ENCODE measurements at regions not wholly inside any gene's neighbourhood (a gene's known extent, or its start where the extent isn't known, plus 50 kb on each side); places are given as distances from the start of the nearest gene placed in this dataset.

- no peak for TF ChIP-seq CTCF (IDR thresholded peaks at IDR 0.05; ENCODE audit: borderline replicate concordance)
- H3K27ac ChIP-seq (replicated peaks): no peak overlapping the region
- no peak overlapping the region for H3K4me3 ChIP-seq
- intact Hi-C loops (cut with micrococcal nuclease): no loop called here
- H3K27me3 ChIP-seq (ENCODE audit: low read depth): peaks cover 63% of the 10 kb centered on the region
- H3K4me1 ChIP-seq: no peaks in the 10 kb centered on the region
- H3K9me3 ChIP-seq (replicated peaks): peaks cover 9% of the 10 kb centered on the region
- DNase-seq: no peak
- no peaks in the 10 kb centered on the region for H3K36me3 ChIP-seq
These were observed 320.1 kb upstream of the DIO3 start for GRCh38 chr14:101241147-101241546.

DNA sequence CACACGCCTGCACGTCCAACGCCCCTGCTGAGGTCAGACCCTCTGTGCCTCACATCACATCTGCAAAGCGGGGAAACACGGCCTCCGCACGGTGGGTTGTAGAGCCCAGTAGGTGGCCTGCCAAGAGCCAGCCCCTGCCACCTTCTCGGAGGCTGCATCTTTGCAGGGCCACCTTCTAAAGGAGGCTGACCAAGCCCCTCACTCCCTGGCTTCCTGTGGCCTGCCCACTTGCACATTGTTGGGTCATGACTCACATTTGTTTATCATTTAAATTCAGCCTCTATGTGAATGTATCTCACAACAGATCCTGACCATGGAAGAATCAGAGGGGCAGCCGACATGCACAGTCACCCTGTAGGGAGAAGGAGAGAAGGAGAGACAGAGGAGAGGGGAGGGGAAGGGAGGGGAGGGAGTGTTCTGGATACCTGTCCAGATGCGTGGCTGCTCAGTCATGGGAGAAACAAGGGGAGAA, 319.5 kb upstream of the DIO3 start:
- no peak for DNase-seq
- peaks cover 56% of the 10 kb centered on the region for H3K27me3 ChIP-seq (ENCODE audit: low read depth)
- TF ChIP-seq CTCF (IDR thresholded peaks at IDR 0.05; ENCODE audit: borderline replicate concordance): no peak

GRCh38 chr14:101242442-101243385, 318.6 kb upstream of the DIO3 start:
- H3K4me1 ChIP-seq: no peaks in the 10 kb centered on the region
- no peak overlapping the region for H3K27ac ChIP-seq (replicated peaks)
- no peak for TF ChIP-seq CTCF (IDR thresholded peaks at IDR 0.05; ENCODE audit: borderline replicate concordance)
- no peaks in the 10 kb centered on the region for H3K36me3 ChIP-seq
- peaks cover 49% of the 10 kb centered on the region for H3K27me3 ChIP-seq (ENCODE audit: low read depth)
- H3K4me3 ChIP-seq: no peak overlapping the region
- intact Hi-C loops (cut with micrococcal nuclease): no loop called here
- no peak for DNase-seq
- peaks cover 9% of the 10 kb centered on the region for H3K9me3 ChIP-seq (replicated peaks)

More for the DNA sequence above, 319.5 kb upstream of the DIO3 start:
- Histone ChIP-seq H3K27ac (replicated peaks) (no peak overlapping the region), H3K4me1 (no peaks in the 10 kb centered on the region), H3K36me3 (no peaks in the 10 kb centered on the region), H3K9me3 (replicated peaks) (peaks cover 9% of the 10 kb centered on the region), H3K4me3 (no peak overlapping the region)
- intact Hi-C loops (cut with micrococcal nuclease): no loop called here

DNA sequence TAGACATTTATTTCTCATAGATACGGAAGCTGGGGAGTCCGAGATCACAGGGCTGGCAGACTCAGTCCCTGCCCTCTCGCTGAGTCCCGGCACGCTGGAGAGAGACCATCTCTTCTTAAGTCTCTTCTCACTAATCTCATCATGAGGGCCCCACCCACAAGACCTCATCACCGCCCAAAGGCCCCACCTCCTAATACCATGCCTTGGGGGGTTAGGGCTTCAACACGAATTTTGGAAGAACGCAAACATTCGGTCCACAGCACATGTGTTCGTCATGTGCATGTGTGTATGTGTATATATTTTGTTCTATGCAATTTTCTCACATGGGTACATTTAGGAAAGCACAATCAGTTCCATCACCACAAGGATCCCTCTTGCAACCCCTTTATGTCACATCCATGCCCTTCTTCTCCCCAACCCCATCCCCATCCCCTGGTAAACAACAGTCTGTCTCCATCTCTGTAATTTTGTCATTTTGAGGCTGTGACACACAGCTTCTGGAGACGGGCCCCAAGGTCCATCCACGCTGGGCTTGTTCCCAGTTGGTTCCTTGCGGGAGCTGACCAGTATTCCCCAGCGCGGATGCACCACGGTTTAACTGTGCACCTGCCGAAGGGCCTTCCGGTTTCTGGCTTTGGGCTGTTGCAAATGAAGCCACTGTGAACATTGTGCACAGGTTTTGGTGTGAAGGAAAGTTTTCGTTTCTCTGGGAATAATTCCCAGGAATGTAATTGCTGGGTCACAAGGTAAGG, 317.5 kb upstream of the DIO3 start:
- TF ChIP-seq CTCF (IDR thresholded peaks at IDR 0.05; ENCODE audit: borderline replicate concordance): no peak
- H3K27ac ChIP-seq (replicated peaks): no peak overlapping the region
- DNase-seq: no peak
- intact Hi-C loops (cut with micrococcal nuclease): no loop called here
- H3K4me3 ChIP-seq: no peak overlapping the region
- peaks cover 9% of the 10 kb centered on the region for H3K9me3 ChIP-seq (replicated peaks)
- peaks cover 46% of the 10 kb centered on the region for H3K27me3 ChIP-seq (ENCODE audit: low read depth)
- no peaks in the 10 kb centered on the region for H3K36me3 ChIP-seq
- H3K4me1 ChIP-seq: no peaks in the 10 kb centered on the region

GRCh38 chr14:101246894-101247841, 314.1 kb upstream of the DIO3 start:
- Histone ChIP-seq H3K9me3 (replicated peaks) (no peaks in the 10 kb centered on the region), H3K4me3 (no peak overlapping the region), H3K27ac (replicated peaks) (no peak overlapping the region), H3K27me3 (ENCODE audit: low read depth) (peaks cover 45% of the 10 kb centered on the region), H3K4me1 (no peaks in the 10 kb centered on the region), H3K36me3 (no peaks in the 10 kb centered on the region)
- no peak for TF ChIP-seq CTCF (IDR thresholded peaks at IDR 0.05; ENCODE audit: borderline replicate concordance)
- intact Hi-C loops (cut with micrococcal nuclease): no loop called here
- DNase-seq: no peak
